SU-DHL-6 (cell line): ENCODE measurements at regions not wholly inside any gene's neighbourhood (a gene's known extent, or its start where the extent isn't known, plus 50 kb on each side); places are given as distances from the start of the nearest gene placed in this dataset.

Source experiments
- H2AFZ ChIP-seq: fragments of 200-600 bp; sonication (generic); 2 replicates; pipeline ENCODE4 v1.6.1; 2014; ENCODE audit warnings: low read depth, mild to moderate bottlenecking, moderate library complexity, mixed read lengths, antibody characterized with exemption, low read length; ENCODE audit not compliant: severe bottlenecking
- H3F3A ChIP-seq: fragments of 200-600 bp; shearing (Covaris generic); 2 replicates; pipeline ENCODE4 v1.6.0; 2016; ENCODE audit warnings: antibody characterized with exemption, mild to moderate bottlenecking; ENCODE audit not compliant: insufficient read depth
- H3K27ac ChIP-seq: fragments of 200-600 bp; sonication (generic); 2 replicates; pipeline ENCODE4 v1.5.1; 2016; ENCODE audit warnings: low read depth, mild to moderate bottlenecking, low read length, moderate library complexity, mixed read lengths
- H3K27me3 ChIP-seq: fragments of 200-600 bp; sonication (generic), shearing (Covaris generic); 2 replicates; pipeline ENCODE4 v1.6.0; 2014; ENCODE audit warnings: mild to moderate bottlenecking, low read length
- H3K36me3 ChIP-seq: fragments of 200-600 bp; sonication (generic); 2 replicates; pipeline ENCODE4 v1.6.1; 2014; ENCODE audit warnings: mild to moderate bottlenecking, low read length, mixed read lengths
- H3K4me2 ChIP-seq: fragments of 300-600, 200-600 bp; shearing (Covaris generic), sonication (generic); 2 replicates; pipeline ENCODE4 v1.6.0; 2014; ENCODE audit warnings: low read length, low read depth, mild to moderate bottlenecking; ENCODE audit not compliant: poor library complexity, severe bottlenecking
- H3K4me3 ChIP-seq: fragments of 200-600 bp; sonication (generic); 2 replicates; pipeline ENCODE4 v1.5.1; 2014; ENCODE audit warnings: antibody characterized with exemption, low read length, mild to moderate bottlenecking, mixed read lengths; ENCODE audit not compliant: insufficient read depth, poor library complexity, severe bottlenecking
- H3K79me2 ChIP-seq: fragments of 200-600 bp; sonication (generic); 2 replicates; pipeline ENCODE4 v1.6.1; 2014; ENCODE audit warnings: mild to moderate bottlenecking, low read length, moderate library complexity; ENCODE audit not compliant: insufficient read depth
- H3K9ac ChIP-seq: fragments of 200-600 bp; sonication (generic); 2 replicates; pipeline ENCODE4 v1.7.0; 2014; ENCODE audit warnings: mild to moderate bottlenecking, low read length
- H3K9me2 ChIP-seq: fragments of 200-600 bp; sonication (generic); replicated peaks from 2 replicates; pipeline ENCODE4 v1.6.1; 2014; ENCODE audit warnings: low read length; ENCODE audit not compliant: insufficient read depth
- H3K9me3 ChIP-seq: fragments of 200-600 bp; sonication (generic); 2 replicates; pipeline ENCODE4 v1.6.1; 2014; ENCODE audit warnings: low read length, mixed read lengths; ENCODE audit not compliant: insufficient read depth
- H4K20me1 ChIP-seq: fragments of 200-600 bp; sonication (generic); 2 replicates; pipeline ENCODE4 v1.6.1; 2014; ENCODE audit warnings: low read depth, mild to moderate bottlenecking, antibody characterized with exemption, low read length, moderate library complexity, mixed read lengths
- CTCF ChIP-seq: fragments of 200-600 bp; sonication (generic); IDR thresholded peaks from one replicate; pipeline ENCODE4 v1.5.1; 2017; ENCODE audit warnings: antibody characterized with exemption, mild to moderate bottlenecking, low read length, moderate library complexity; ENCODE audit not compliant: insufficient read depth, poor library complexity, severe bottlenecking
- EZH2phosphoT487 ChIP-seq: fragments of 200-600 bp; sonication (generic), shearing (Covaris generic); conservative IDR thresholded peaks from 2 replicates; pipeline ENCODE4 v1.6.1; 2018; ENCODE audit warnings: mild to moderate bottlenecking, antibody characterized with exemption, low read length, moderate library complexity, mixed read lengths

DNA sequence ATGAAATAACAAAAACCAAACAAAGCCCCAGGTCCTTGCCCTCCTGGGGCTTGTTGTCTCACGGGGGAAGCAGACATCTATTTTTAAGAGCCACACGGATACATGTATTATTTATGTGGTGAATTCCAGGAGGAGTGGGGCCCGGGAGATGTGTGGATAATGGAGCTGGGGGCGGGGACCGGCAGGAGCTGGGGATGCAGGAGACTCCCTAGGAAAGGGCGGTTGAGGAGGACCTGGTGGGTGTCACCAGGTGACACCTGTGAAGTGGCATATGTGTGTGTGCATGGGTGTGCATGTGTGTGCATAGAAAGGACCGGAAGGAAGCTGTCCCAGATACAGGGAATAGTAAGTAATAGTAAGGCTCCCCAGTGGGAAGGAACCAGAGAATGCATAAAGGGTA lies 148.9 kb downstream of the URI1 start:
- Histone ChIP-seq H3K27me3 (no peaks in the 10 kb centered on the region), H3K4me3 (no peak overlapping the region), H3K27ac (no peak overlapping the region), H3K36me3 (no peaks in the 10 kb centered on the region), H3K79me2 (no peaks in the 10 kb centered on the region), H3K9me3 (no peaks in the 10 kb centered on the region), H3K4me2 (no peak overlapping the region), H4K20me1 (no peaks in the 10 kb centered on the region), H2AFZ (no peak overlapping the region), H3K9me2 (no peaks in the 10 kb centered on the region), H3F3A (no peaks in the 10 kb centered on the region), H3K9ac (no peak overlapping the region)
- TF ChIP-seq CTCF (no peak), EZH2phosphoT487 (no peak)

DNA sequence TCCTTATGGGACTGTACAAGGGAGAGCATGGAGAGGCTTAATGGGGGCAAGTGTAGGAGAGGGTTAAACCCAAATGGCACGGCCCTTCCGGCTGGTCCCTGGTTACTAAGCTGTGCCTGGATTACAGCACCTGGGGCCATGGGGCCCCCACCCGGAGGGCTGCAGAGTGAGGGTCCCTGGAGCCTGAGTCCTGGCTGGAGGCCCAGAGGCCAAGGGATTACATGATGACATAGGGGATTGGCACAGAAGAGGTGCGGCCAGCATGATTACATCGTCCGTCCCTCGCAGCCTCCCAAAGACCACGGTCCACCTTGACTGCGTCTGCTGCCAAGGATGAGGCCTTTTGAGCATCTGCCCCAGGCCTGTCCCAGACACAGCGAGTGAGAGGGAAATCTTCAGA lies 149.4 kb downstream of the URI1 start:
- no peak overlapping the region for H3K9ac ChIP-seq
- no peaks in the 10 kb centered on the region for H4K20me1 ChIP-seq
- no peak overlapping the region for H3K4me2 ChIP-seq
- H3K9me3 ChIP-seq = no peaks in the 10 kb centered on the region
- no peak for TF ChIP-seq EZH2phosphoT487
- TF ChIP-seq CTCF = no peak
- H3K27me3 ChIP-seq = no peaks in the 10 kb centered on the region
- H3F3A ChIP-seq = no peaks in the 10 kb centered on the region
- no peak overlapping the region for H3K27ac ChIP-seq
- H3K9me2 ChIP-seq = no peaks in the 10 kb centered on the region
- no peaks in the 10 kb centered on the region for H3K79me2 ChIP-seq
- no peaks in the 10 kb centered on the region for H3K36me3 ChIP-seq
- no peak overlapping the region for H3K4me3 ChIP-seq
- no peak overlapping the region for H2AFZ ChIP-seq

- no peak overlapping the region for H3K4me2 ChIP-seq
- no peak overlapping the region for H3K9ac ChIP-seq
- H3K79me2 ChIP-seq = no peaks in the 10 kb centered on the region
- H4K20me1 ChIP-seq = no peaks in the 10 kb centered on the region
- no peaks in the 10 kb centered on the region for H3K27me3 ChIP-seq
- TF ChIP-seq CTCF = no peak
- no peak for TF ChIP-seq EZH2phosphoT487
- H3K4me3 ChIP-seq = no peak overlapping the region
- H3K9me3 ChIP-seq = no peaks in the 10 kb centered on the region
- no peaks in the 10 kb centered on the region for H3K9me2 ChIP-seq
- H3K36me3 ChIP-seq = no peaks in the 10 kb centered on the region
- no peak overlapping the region for H3K27ac ChIP-seq
- H2AFZ ChIP-seq = no peak overlapping the region
- no peaks in the 10 kb centered on the region for H3F3A ChIP-seq
These were observed 149.8 kb downstream of the URI1 start for GRCh38 chr19:30091856-30092255.
